WERI-Rb-1 (cell line): ENCODE measurements at regions not wholly inside any gene's neighbourhood (a gene's known extent, or its start where the extent isn't known, plus 50 kb on each side); places are given as distances from the start of the nearest gene placed in this dataset.

Source experiments
- DNase-seq: peaks from one replicate; pipeline ENCODE4 v3.0.0-alpha.2; 2020
- H3K27ac ChIP-seq: fragments of 250-450 bp; sonication (Bioruptor Pico); 2 replicates; pipeline ENCODE4 v1.5.1; 2020; ENCODE audit warnings: mild to moderate bottlenecking, moderate library complexity
- H3K27me3 ChIP-seq: fragments of 250-450 bp; sonication (Bioruptor Pico); 2 replicates; pipeline ENCODE4 v1.5.1; 2021; ENCODE audit warnings: mild to moderate bottlenecking, low read depth, moderate library complexity; ENCODE audit not compliant: insufficient read depth, severe bottlenecking
- H3K36me3 ChIP-seq: fragments of 250-450 bp; sonication (Bioruptor Pico); 2 replicates; pipeline ENCODE4 v1.5.1; 2020; ENCODE audit warnings: mild to moderate bottlenecking, moderate library complexity
- H3K4me3 ChIP-seq: 2 replicates; pipeline ENCODE4 v1.5.1; 2011; ENCODE audit warnings: low read depth, mild to moderate bottlenecking, control low read depth, low read length
- H3K9me3 ChIP-seq: fragments of 250-450 bp; sonication (Bioruptor Pico); 2 replicates; pipeline ENCODE4 v1.5.1; 2021; ENCODE audit warnings: mild to moderate bottlenecking, moderate library complexity; ENCODE audit not compliant: severe bottlenecking
- CTCF ChIP-seq: IDR thresholded peaks from 2 replicates; pipeline ENCODE4 v1.5.1; 2011; ENCODE audit warnings: low read depth, mild to moderate bottlenecking, control low read depth, inconsistent platforms, low read length

GRCh38 chr14:94934276-94934810 is 164.4 kb upstream of the GSC start:
- Histone ChIP-seq H3K36me3 (no peaks in the 10 kb centered on the region), H3K27ac (no peak overlapping the region)
- no peak for TF ChIP-seq CTCF

DNA sequence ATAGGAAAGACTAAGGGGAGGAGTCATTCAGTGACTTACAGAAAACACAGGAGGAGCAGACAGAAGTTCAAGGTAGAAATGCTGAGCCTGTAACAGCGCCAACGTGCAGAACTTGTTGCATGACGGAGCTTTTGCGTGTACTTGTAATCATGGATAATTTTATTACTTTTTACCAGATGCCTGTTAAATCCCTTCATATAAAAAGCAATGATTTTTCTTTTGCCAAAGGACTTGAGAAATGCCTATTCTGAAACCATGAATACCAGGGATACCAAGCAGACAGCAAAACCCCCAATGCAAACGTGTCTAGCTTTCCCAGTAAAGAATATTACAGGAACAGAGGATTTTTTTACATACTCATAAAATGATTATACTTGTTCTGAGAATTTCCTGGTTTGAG is 163.6 kb upstream of the GSC start:
- TF ChIP-seq CTCF = no peak
- no peaks in the 10 kb centered on the region for H3K27me3 ChIP-seq
- H3K36me3 ChIP-seq = no peaks in the 10 kb centered on the region
- no peak for DNase-seq
- H3K4me3 ChIP-seq = no peak overlapping the region
- H3K27ac ChIP-seq = no peak overlapping the region
- no peaks in the 10 kb centered on the region for H3K9me3 ChIP-seq

More at GRCh38 chr14:94934276-94934810, 164.4 kb upstream of the GSC start:
- Histone ChIP-seq H3K27me3 (no peaks in the 10 kb centered on the region), H3K9me3 (no peaks in the 10 kb centered on the region), H3K4me3 (no peak overlapping the region)
- DNase-seq = no peak

DNA sequence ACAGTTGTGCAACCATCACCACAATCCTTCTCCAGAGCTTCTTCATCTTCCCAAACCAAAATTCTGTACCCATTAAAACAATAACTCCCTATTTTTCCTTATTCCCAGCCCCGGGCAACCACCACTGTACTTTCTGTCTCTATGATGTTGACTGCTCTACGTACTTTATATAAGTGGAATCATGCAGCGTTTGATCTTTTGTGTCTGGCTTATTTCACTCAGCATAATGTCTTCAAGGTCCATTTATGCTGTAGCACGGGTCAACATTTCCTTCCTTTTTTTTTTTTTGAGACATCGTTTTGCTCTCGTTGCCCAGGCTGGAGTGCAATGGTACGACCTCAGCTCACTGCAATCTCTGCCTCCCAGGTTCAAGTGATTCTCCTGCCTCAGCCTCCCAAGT is 162.7 kb upstream of the GSC start:
- Histone ChIP-seq H3K27me3 (no peaks in the 10 kb centered on the region), H3K27ac (no peak overlapping the region), H3K4me3 (no peak overlapping the region), H3K9me3 (no peaks in the 10 kb centered on the region), H3K36me3 (no peaks in the 10 kb centered on the region)
- TF ChIP-seq CTCF = no peak
- no peak for DNase-seq

- H3K36me3 ChIP-seq = no peaks in the 10 kb centered on the region
- TF ChIP-seq CTCF = no peak
- H3K27me3 ChIP-seq = no peaks in the 10 kb centered on the region
- no peak for DNase-seq
- no peak overlapping the region for H3K27ac ChIP-seq
- no peak overlapping the region for H3K4me3 ChIP-seq
- H3K9me3 ChIP-seq = no peaks in the 10 kb centered on the region
These were observed 160.8 kb upstream of the GSC start for GRCh38 chr14:94930690-94931089.

DNA sequence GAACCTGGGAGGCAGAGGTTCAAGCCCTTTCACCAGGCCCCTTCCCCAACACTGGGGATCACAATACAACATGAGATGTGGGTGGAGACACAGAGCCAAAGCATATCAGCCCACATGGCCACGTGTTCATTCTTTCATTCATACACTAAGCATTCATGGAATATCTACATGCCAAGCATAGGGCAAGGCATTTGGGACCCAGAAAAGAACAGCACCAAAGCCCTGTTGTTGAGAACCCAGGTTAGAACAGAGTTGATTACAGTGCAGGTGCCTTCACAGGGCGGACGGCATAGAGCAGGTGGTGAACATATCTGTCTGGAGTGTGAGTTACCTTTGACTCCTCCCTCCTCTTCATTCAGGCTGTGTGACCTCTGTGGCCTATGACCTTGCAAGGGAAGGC is 159.4 kb upstream of the GSC start:
- Histone ChIP-seq H3K4me3 (no peak overlapping the region), H3K9me3 (no peaks in the 10 kb centered on the region), H3K27me3 (no peaks in the 10 kb centered on the region), H3K36me3 (no peaks in the 10 kb centered on the region), H3K27ac (no peak overlapping the region)
- TF ChIP-seq CTCF = no peak
- no peak for DNase-seq

DNA sequence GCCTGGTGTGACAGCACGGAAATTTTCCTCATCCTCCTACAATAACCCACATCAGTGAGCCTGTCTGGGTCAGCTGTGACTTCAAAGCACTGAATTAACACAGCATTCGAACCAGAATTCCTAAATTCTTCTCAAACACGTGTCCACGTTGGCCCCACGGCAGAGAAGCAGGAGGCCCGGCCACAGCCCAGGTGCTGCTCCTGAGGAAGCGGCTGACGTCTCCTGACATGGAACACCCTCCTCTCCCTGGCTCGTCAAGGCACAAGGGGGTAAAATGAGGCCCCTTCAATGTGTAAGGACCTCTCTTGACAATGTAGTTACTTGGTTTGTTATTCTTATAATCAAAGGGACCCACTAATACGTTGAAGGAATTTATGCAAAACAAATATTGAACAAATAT is 156.3 kb upstream of the GSC start:
- TF ChIP-seq CTCF = no peak
- Histone ChIP-seq H3K4me3 (no peak overlapping the region), H3K9me3 (no peaks in the 10 kb centered on the region), H3K27me3 (no peaks in the 10 kb centered on the region), H3K27ac (no peak overlapping the region), H3K36me3 (no peaks in the 10 kb centered on the region)
- DNase-seq = no peak
